Endodermal cell (in vitro differentiated cells): ENCODE measurements at regions not wholly inside any gene's neighbourhood (a gene's known extent, or its start where the extent isn't known, plus 50 kb on each side); places are given as distances from the start of the nearest gene placed in this dataset.
A peak's percentile ranks its signal among the peaks of the same experiment; 100 is the strongest.

Experiments
- DNase-seq: peaks from one replicate; pipeline ENCODE4 v3.0.0-alpha.2; 2017
- H3K27ac ChIP-seq: 2 replicates; pipeline ENCODE4 v1.5.1; 2013; ENCODE audit warnings: mild to moderate bottlenecking, low read depth, low read length, moderate library complexity
- H3K27me3 ChIP-seq: 2 replicates; pipeline ENCODE4 v1.6.1; 2013; ENCODE audit warnings: mild to moderate bottlenecking, low read length, moderate library complexity; ENCODE audit not compliant: insufficient read depth, control insufficient read depth, poor library complexity, severe bottlenecking
- H3K36me3 ChIP-seq: 2 replicates; pipeline ENCODE4 v1.7.0; 2013; ENCODE audit warnings: mild to moderate bottlenecking, low read length, moderate library complexity; ENCODE audit not compliant: control insufficient read depth, insufficient read depth
- H3K4me1 ChIP-seq: one replicate; pipeline ENCODE4 v1.7.0; 2013; ENCODE audit warnings: low read length; ENCODE audit not compliant: control insufficient read depth, insufficient read depth
- H3K4me3 ChIP-seq: 2 replicates; pipeline ENCODE4 v1.5.1; 2013; ENCODE audit warnings: mild to moderate bottlenecking, low read length, moderate library complexity
- H3K9ac ChIP-seq: 2 replicates; pipeline ENCODE4 v1.6.1; 2013; ENCODE audit warnings: mild to moderate bottlenecking, low read length, moderate library complexity; ENCODE audit not compliant: poor library complexity, severe bottlenecking; ENCODE audit errors: extremely low read depth
- H3K9me3 ChIP-seq: 2 replicates; pipeline ENCODE4 v1.6.1; 2013; ENCODE audit warnings: mild to moderate bottlenecking, low read length, moderate library complexity; ENCODE audit not compliant: control insufficient read depth
- H3K27ac Mint-ChIP-seq: 2 replicates; pipeline ENCODE4 v1.8.0; 2020; ENCODE audit warnings: mixed read lengths
- H3K27me3 Mint-ChIP-seq: 2 replicates; pipeline ENCODE4 v1.8.0; 2021; ENCODE audit warnings: mild to moderate bottlenecking, mixed read lengths; ENCODE audit not compliant: insufficient read depth
- H3K36me3 Mint-ChIP-seq: 2 replicates; pipeline ENCODE4 v1.8.0; 2020; ENCODE audit warnings: low read depth, mixed read lengths
- H3K4me1 Mint-ChIP-seq: 2 replicates; pipeline ENCODE4 v1.8.0; 2020; ENCODE audit warnings: mixed read lengths
- H3K4me3 Mint-ChIP-seq: 2 replicates; pipeline ENCODE4 v1.8.0; 2020; ENCODE audit warnings: mild to moderate bottlenecking, moderate library complexity, mixed read lengths
- H3K9me3 Mint-ChIP-seq: 2 replicates; pipeline ENCODE4 v1.8.0; 2020; ENCODE audit warnings: mild to moderate bottlenecking, mixed read lengths
- WGBS, 2 experiments: methylation state at CpG; one replicate each; pipeline versions ENCODE4 v1.1.5 to v1.1.7; 2013; ENCODE audit warnings: missing lambda C conversion rate in 2 of 2, mixed read lengths in 1 of 2; ENCODE audit not compliant: insufficient coverage in 1 of 2, insufficient read length in 1 of 2; 5-methylcytosine and 5-hydroxymethylcytosine counted together
- TF ChIP-seq, protein P1 (sequence below): fragments of 200-600 bp; sonication (generic); conservative IDR thresholded peaks from 2 replicates; pipeline ENCODE4 v1.5.0; 2021; ENCODE audit warnings: antibody characterized with exemption, mild to moderate bottlenecking

DNA sequence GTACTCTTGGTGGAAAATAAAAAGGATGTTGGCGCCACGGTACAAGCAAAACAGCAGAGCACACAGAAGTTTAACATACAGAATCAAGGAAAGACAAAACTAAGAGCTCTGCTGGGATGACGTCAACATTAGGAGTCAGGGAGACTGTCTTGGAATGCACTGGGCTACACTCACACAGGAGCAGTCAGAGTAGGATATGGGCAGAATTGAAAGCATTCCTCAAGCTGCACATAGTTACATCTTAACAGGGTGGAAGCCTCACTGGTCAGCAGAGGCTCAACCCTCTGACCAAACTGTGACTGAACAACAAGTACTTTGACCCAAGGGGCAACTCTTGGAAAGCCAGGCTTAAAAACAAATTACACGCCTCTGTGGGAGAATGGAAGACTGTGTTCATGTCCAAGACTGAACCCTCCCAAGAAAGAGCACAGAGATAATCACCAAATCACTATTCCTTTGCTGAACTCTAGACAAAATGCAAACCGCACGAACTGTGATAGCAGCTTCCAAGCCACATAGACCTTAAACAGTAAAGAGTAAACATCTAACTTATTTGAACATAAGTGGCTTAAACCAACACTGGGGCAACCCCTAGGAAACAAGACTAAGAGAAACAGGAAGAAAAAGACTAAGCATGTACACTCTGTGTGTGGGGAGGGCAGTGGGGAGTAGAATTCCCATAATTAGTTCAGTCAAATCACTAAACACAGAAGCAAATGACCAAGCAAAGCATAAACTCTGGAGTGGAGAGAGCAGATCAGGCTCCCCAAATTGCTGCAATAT, 772.7 kb downstream of the PRELID2 start:
- H3K9me3 Mint-ChIP-seq, result no peaks in the 10 kb centered on the region
- H3K9me3 ChIP-seq, result no peaks in the 10 kb centered on the region
- peaks cover 3% of the 10 kb centered on the region for H3K4me1 Mint-ChIP-seq
- H3K4me1 ChIP-seq, result peaks cover 5% of the 10 kb centered on the region
- DNase-seq, result no peak
- H3K36me3 ChIP-seq, result no peaks in the 10 kb centered on the region
- no peaks in the 10 kb centered on the region for H3K27me3 Mint-ChIP-seq
- 74 to 85% methylated on average over 4 to 6 of the region's 6 CpGs for WGBS, 2 experiments
- no peak overlapping the region for H3K4me3 ChIP-seq
- H3K4me3 Mint-ChIP-seq, result no peak overlapping the region
- no peak overlapping the region for H3K27ac Mint-ChIP-seq
- no peak overlapping the region for H3K9ac ChIP-seq
- TF ChIP-seq, protein P1, sequence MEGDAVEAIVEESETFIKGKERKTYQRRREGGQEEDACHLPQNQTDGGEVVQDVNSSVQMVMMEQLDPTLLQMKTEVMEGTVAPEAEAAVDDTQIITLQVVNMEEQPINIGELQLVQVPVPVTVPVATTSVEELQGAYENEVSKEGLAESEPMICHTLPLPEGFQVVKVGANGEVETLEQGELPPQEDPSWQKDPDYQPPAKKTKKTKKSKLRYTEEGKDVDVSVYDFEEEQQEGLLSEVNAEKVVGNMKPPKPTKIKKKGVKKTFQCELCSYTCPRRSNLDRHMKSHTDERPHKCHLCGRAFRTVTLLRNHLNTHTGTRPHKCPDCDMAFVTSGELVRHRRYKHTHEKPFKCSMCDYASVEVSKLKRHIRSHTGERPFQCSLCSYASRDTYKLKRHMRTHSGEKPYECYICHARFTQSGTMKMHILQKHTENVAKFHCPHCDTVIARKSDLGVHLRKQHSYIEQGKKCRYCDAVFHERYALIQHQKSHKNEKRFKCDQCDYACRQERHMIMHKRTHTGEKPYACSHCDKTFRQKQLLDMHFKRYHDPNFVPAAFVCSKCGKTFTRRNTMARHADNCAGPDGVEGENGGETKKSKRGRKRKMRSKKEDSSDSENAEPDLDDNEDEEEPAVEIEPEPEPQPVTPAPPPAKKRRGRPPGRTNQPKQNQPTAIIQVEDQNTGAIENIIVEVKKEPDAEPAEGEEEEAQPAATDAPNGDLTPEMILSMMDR, result no peak
- H3K27me3 ChIP-seq, result no peaks in the 10 kb centered on the region
- no peaks in the 10 kb centered on the region for H3K36me3 Mint-ChIP-seq
- H3K27ac ChIP-seq, result peak overlapping the region; percentile 91

DNA sequence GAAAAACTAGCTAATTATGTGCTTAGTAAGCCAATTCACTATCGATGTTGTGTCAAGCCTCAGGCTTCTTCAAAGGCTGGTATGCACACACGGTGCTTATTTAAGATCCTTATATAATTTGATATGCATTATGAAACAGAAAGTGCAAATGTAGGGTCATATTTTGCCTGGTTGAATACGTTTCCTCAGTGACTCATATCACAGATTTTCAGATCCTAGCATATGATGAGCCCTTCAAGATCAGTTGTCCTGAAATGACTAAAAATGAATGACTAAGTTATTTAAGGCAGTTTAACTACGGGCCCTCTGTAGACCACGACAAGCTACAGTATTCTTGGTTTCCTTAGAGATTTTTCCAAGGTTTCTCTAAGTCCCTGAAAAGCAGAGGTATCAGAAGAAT, 778.3 kb downstream of the PRELID2 start:
- no peak overlapping the region for H3K4me3 Mint-ChIP-seq

DNA sequence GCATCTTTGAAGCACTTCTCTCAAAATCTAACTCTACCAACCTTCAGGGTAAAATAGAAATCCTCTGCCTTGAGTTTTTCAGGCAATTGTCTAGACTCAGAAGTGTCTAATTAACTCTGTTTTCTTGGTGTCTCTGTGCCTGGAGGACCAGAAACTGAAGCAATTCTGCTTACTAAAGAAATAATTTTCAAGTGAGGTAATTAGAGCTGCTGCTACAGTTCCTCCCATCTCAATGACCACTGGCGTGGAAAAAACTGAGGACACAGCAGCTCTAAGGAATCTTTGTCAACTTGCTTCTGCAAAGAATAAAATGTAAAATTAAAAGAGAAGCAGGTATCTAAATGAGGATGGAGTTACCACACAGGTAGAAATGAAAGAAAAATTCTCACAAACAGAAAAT, 785.0 kb downstream of the PRELID2 start:
- H3K36me3 ChIP-seq, result no peaks in the 10 kb centered on the region
- Mint-ChIP-seq H3K36me3 (no peaks in the 10 kb centered on the region), H3K27me3 (no peaks in the 10 kb centered on the region), H3K4me1 (no peaks in the 10 kb centered on the region), H3K27ac (no peak overlapping the region), H3K4me3 (no peak overlapping the region), H3K9me3 (no peaks in the 10 kb centered on the region)
- no peak for DNase-seq
- H3K27me3 ChIP-seq, result no peaks in the 10 kb centered on the region
- WGBS, 2 experiments, result 92% methylated on average over 1 of the region's 1 CpG; no CpG with 5 or more reads in 1 of the 2 experiments
- H3K9ac ChIP-seq, result no peak overlapping the region
- H3K27ac ChIP-seq, result no peak overlapping the region
- no peak overlapping the region for H3K4me3 ChIP-seq
- no peaks in the 10 kb centered on the region for H3K9me3 ChIP-seq
- TF ChIP-seq, protein P1, result no peak
- H3K4me1 ChIP-seq, result no peaks in the 10 kb centered on the region

More for the DNA sequence above, 778.3 kb downstream of the PRELID2 start:
- Mint-ChIP-seq H3K27ac (no peak overlapping the region), H3K27me3 (no peaks in the 10 kb centered on the region), H3K36me3 (no peaks in the 10 kb centered on the region), H3K4me1 (no peaks in the 10 kb centered on the region), H3K9me3 (no peaks in the 10 kb centered on the region)
- H3K36me3 ChIP-seq, result no peaks in the 10 kb centered on the region
- no peaks in the 10 kb centered on the region for H3K27me3 ChIP-seq
- WGBS, 2 experiments, result 94 to 96% methylated on average over 4 to 5 of the region's 5 CpGs
- H3K9ac ChIP-seq, result no peak overlapping the region
- no peak for DNase-seq
- H3K4me3 ChIP-seq, result no peak overlapping the region
- H3K27ac ChIP-seq, result no peak overlapping the region
- no peaks in the 10 kb centered on the region for H3K9me3 ChIP-seq
- TF ChIP-seq, protein P1, result no peak
- H3K4me1 ChIP-seq, result no peaks in the 10 kb centered on the region
